ENCODE measurements at regions not wholly inside any gene's neighbourhood (a gene's known extent, or its start where the extent isn't known, plus 50 kb on each side); places are given as distances from the start of the nearest gene placed in this dataset.

DNA sequence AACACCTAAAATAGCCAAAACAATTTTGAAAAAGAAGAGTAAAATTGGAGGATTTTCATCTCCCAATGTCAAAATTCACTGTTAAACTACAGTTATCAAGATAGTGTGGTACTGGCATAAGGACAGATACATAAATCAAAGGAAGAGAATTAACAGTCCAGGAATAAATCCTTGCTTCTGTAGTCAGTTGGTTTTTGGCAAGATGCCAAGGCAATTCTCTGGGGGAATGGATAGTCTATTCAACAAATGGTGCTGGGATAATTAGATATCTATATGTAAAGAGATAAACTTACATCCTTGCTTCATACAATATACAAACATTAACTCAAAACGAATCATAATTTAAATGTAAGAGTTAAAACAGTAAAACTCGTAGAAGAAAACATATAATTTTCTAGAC, 57.9 kb upstream of the SELENOK start:
- 30 to 32% methylated on average over 2 of the region's 2 CpGs for whole genome bisulfite sequencing, 2 experiments (ENCODE audit: low coverage in 1 of 2, low lambda C conversion rate in 2 of 2, missing lambda C conversion rate in 2 of 2)

GRCh38 chr3:53948174-53948573, 56.5 kb upstream of the SELENOK start:
- Histone ChIP-seq H3K9ac (no peak overlapping the region), H3K4me2 (ENCODE audit: unreplicated experiment) (no peak overlapping the region), H3K79me2 (ENCODE audit: insufficient read depth) (no peaks in the 10 kb centered on the region), H3K36me3 (ENCODE audit: low read depth) (no peaks in the 10 kb centered on the region), H3K4me3 (no peak overlapping the region), H3K9me3 (ENCODE audit: low read depth) (no peaks in the 10 kb centered on the region), H3K27ac (no peak overlapping the region), H2AFZ (no peak overlapping the region), H3F3A (ENCODE audit: insufficient read depth) (no peaks in the 10 kb centered on the region), H4K20me1 (ENCODE audit: insufficient read depth) (no peaks in the 10 kb centered on the region), H3K9me2 (ENCODE audit: insufficient read depth) (no peaks in the 10 kb centered on the region), H3K27me3 (replicated peaks; ENCODE audit: insufficient read depth) (no peaks in the 10 kb centered on the region), H3K4me1 (ENCODE audit: insufficient read depth) (no peaks in the 10 kb centered on the region)
- 8 to 20% methylated on average over 1 of the region's 1 CpG for WGBS, 2 experiments (ENCODE audit: low coverage in 1 of 2, low lambda C conversion rate in 2 of 2, missing lambda C conversion rate in 2 of 2)
- TF ChIP-seq EZH2phosphoT487 (IDR thresholded peaks at IDR 0.05; ENCODE audit: insufficient read depth, low read depth) (no peak), EZH2 (IDR thresholded peaks at IDR 0.05; ENCODE audit: insufficient read depth, poor library complexity, severe bottlenecking) (no peak)
- no peak for DNase-seq
- in situ Hi-C loops (cut with MboI), result no loop called here

More for the DNA sequence above, 57.9 kb upstream of the SELENOK start:
- H3F3A ChIP-seq (ENCODE audit: insufficient read depth), result no peaks in the 10 kb centered on the region
- H3K4me2 ChIP-seq (ENCODE audit: unreplicated experiment), result no peak overlapping the region
- H3K4me3 ChIP-seq, result no peak overlapping the region
- H3K79me2 ChIP-seq (ENCODE audit: insufficient read depth), result no peaks in the 10 kb centered on the region
- H3K27ac ChIP-seq, result no peak overlapping the region
- in situ Hi-C loops (cut with MboI), result no loop called here
- no peaks in the 10 kb centered on the region for H3K9me3 ChIP-seq (ENCODE audit: low read depth)
- TF ChIP-seq EZH2phosphoT487 (IDR thresholded peaks at IDR 0.05; ENCODE audit: insufficient read depth, low read depth) (no peak), EZH2 (IDR thresholded peaks at IDR 0.05; ENCODE audit: insufficient read depth, poor library complexity, severe bottlenecking) (no peak)
- no peaks in the 10 kb centered on the region for H4K20me1 ChIP-seq (ENCODE audit: insufficient read depth)
- H3K27me3 ChIP-seq (replicated peaks; ENCODE audit: insufficient read depth), result no peaks in the 10 kb centered on the region
- H2AFZ ChIP-seq, result no peak overlapping the region
- H3K36me3 ChIP-seq (ENCODE audit: low read depth), result no peaks in the 10 kb centered on the region
- no peaks in the 10 kb centered on the region for H3K9me2 ChIP-seq (ENCODE audit: insufficient read depth)
- no peaks in the 10 kb centered on the region for H3K4me1 ChIP-seq (ENCODE audit: insufficient read depth)
- no peak for DNase-seq
- no peak overlapping the region for H3K9ac ChIP-seq

- in situ Hi-C loops (cut with MboI), result no loop called here
- no peaks in the 10 kb centered on the region for H4K20me1 ChIP-seq (ENCODE audit: insufficient read depth)
These were observed 52.4 kb upstream of the SELENOK start for GRCh38 chr3:53944028-53944427.

GRCh38 chr3:53941950-53942349, 50.3 kb upstream of the SELENOK start:
- Histone ChIP-seq H3K27me3 (replicated peaks; ENCODE audit: insufficient read depth) (no peaks in the 10 kb centered on the region), H3K79me2 (ENCODE audit: insufficient read depth) (no peaks in the 10 kb centered on the region), H3K9me2 (ENCODE audit: insufficient read depth) (no peaks in the 10 kb centered on the region), H3F3A (ENCODE audit: insufficient read depth) (no peaks in the 10 kb centered on the region), H3K27ac (no peak overlapping the region), H3K4me1 (ENCODE audit: insufficient read depth) (peaks cover 7% of the 10 kb centered on the region; the same call in 1 of the 2 replicates), H4K20me1 (ENCODE audit: insufficient read depth) (no peaks in the 10 kb centered on the region), H2AFZ (no peak overlapping the region), H3K9ac (no peak overlapping the region), H3K9me3 (ENCODE audit: low read depth) (no peaks in the 10 kb centered on the region), H3K4me2 (ENCODE audit: unreplicated experiment) (no peak overlapping the region), H3K36me3 (ENCODE audit: low read depth) (no peaks in the 10 kb centered on the region), H3K4me3 (no peak overlapping the region)
- TF ChIP-seq EZH2 (IDR thresholded peaks at IDR 0.05; ENCODE audit: insufficient read depth, poor library complexity, severe bottlenecking) (no peak), EZH2phosphoT487 (IDR thresholded peaks at IDR 0.05; ENCODE audit: insufficient read depth, low read depth) (no peak)
- no peak for DNase-seq
- in situ Hi-C loops (cut with MboI), result no loop called here
- WGBS, 2 experiments (ENCODE audit: low coverage in 1 of 2, low lambda C conversion rate in 2 of 2, missing lambda C conversion rate in 2 of 2), result 57% methylated on average over 5 of the region's 5 CpGs

More at GRCh38 chr3:53944028-53944427, 52.4 kb upstream of the SELENOK start:
- WGBS, 2 experiments (ENCODE audit: low coverage in 1 of 2, low lambda C conversion rate in 2 of 2, missing lambda C conversion rate in 2 of 2), result 55 to 65% methylated on average over 3 of the region's 3 CpGs
- H3F3A ChIP-seq (ENCODE audit: insufficient read depth), result no peaks in the 10 kb centered on the region
- no peak overlapping the region for H3K9ac ChIP-seq
- no peaks in the 10 kb centered on the region for H3K9me2 ChIP-seq (ENCODE audit: insufficient read depth)
- no peaks in the 10 kb centered on the region for H3K79me2 ChIP-seq (ENCODE audit: insufficient read depth)
- no peaks in the 10 kb centered on the region for H3K36me3 ChIP-seq (ENCODE audit: low read depth)
- H3K4me3 ChIP-seq, result no peak overlapping the region
- H3K9me3 ChIP-seq (ENCODE audit: low read depth), result no peaks in the 10 kb centered on the region
- no peak overlapping the region for H3K27ac ChIP-seq
- no peaks in the 10 kb centered on the region for H3K27me3 ChIP-seq (replicated peaks; ENCODE audit: insufficient read depth)
- DNase-seq, result no peak
- peaks cover 7% of the 10 kb centered on the region; the same call in 1 of the 2 replicates for H3K4me1 ChIP-seq (ENCODE audit: insufficient read depth)
- H3K4me2 ChIP-seq (ENCODE audit: unreplicated experiment), result no peak overlapping the region
- no peak overlapping the region for H2AFZ ChIP-seq
- no peak for TF ChIP-seq EZH2phosphoT487 (IDR thresholded peaks at IDR 0.05; ENCODE audit: insufficient read depth, low read depth)
- no peak for TF ChIP-seq EZH2 (IDR thresholded peaks at IDR 0.05; ENCODE audit: insufficient read depth, poor library complexity, severe bottlenecking)

Data from GM23248 (cell line).